ENCODE measurements at regions not wholly inside any gene's neighbourhood (a gene's known extent, or its start where the extent isn't known, plus 50 kb on each side); places are given as distances from the start of the nearest gene placed in this dataset.

- Histone ChIP-seq H3K9me3 (replicated peaks in 1 of 2; ENCODE audit: control insufficient read depth in 1 of 2, insufficient read depth in 1 of 2, low read length in 2 of 2) (no peaks in the 10 kb centered on the region), H3K4me2 (replicated peaks; ENCODE audit: extremely low read depth, low read length, poor library complexity, severe bottlenecking) (no peak overlapping the region), H3K27ac (ENCODE audit: low read depth in 1 of 2, low read length in 2 of 2) (no peak overlapping the region), H3K79me2 (ENCODE audit: insufficient read depth, low read length) (no peaks in the 10 kb centered on the region), H3K9ac (ENCODE audit: insufficient read depth, low read length, poor library complexity, severe bottlenecking) (no peak overlapping the region), H3K36me3 (replicated peaks in 1 of 2; ENCODE audit: control insufficient read depth in 1 of 2, insufficient read depth in 2 of 2, low read length in 2 of 2) (no peaks in the 10 kb centered on the region), H3K4me3 (replicated peaks in 1 of 3; ENCODE audit: low read depth in 2 of 3, low read length in 3 of 3) (no peak overlapping the region), H3K4me1 (ENCODE audit: control insufficient read depth in 1 of 2, insufficient read depth in 2 of 2, low read length in 2 of 2) (no peaks in the 10 kb centered on the region), H4K20me1 (ENCODE audit: insufficient read depth, low read length) (no peaks in the 10 kb centered on the region), H2AFZ (ENCODE audit: insufficient read depth, low read depth, low read length, poor library complexity, severe bottlenecking) (no peak overlapping the region), H3K27me3 (ENCODE audit: control insufficient read depth in 2 of 2, insufficient read depth in 2 of 2, low read length in 2 of 2) (no peaks in the 10 kb centered on the region)
- H3K27ac Mint-ChIP-seq: no peak overlapping the region
- intact Hi-C loops (cut with micrococcal nuclease): no loop called here
- TF ChIP-seq CTCF (IDR thresholded peaks at IDR 0.05): no peak
- H3K36me3 Mint-ChIP-seq: no peaks in the 10 kb centered on the region
- peaks cover 5% of the 10 kb centered on the region for H3K4me1 Mint-ChIP-seq
- peaks cover 2 to 7% (median 3%) of the 10 kb centered on the region in 3 donors for H3K27me3 Mint-ChIP-seq (ENCODE audit: low read depth in 3 of 3)
- no peak for DNase-seq
- WGBS (ENCODE audit: insufficient coverage): 100% methylated on average over 1 of the region's 1 CpG
- no peak overlapping the region for H3K4me3 Mint-ChIP-seq
- H3K9me3 Mint-ChIP-seq: peaks cover 0 to 15% (median 8%) of the 10 kb centered on the region in 7 donors
Observed at GRCh38 chr17:15039366-15039765, 225.8 kb downstream of the PMP22 start.

- H3K4me3 ChIP-seq (replicated peaks in 1 of 3; ENCODE audit: low read depth in 2 of 3, low read length in 3 of 3): no peak overlapping the region
- no peak overlapping the region for H3K9ac ChIP-seq (ENCODE audit: insufficient read depth, low read length, poor library complexity, severe bottlenecking)
- H3K4me1 Mint-ChIP-seq: peaks cover 5% of the 10 kb centered on the region
- no peaks in the 10 kb centered on the region for H3K27me3 ChIP-seq (ENCODE audit: control insufficient read depth in 2 of 2, insufficient read depth in 2 of 2, low read length in 2 of 2)
- intact Hi-C loops (cut with micrococcal nuclease): no loop called here
- no peaks in the 10 kb centered on the region for H3K36me3 ChIP-seq (replicated peaks in 1 of 2; ENCODE audit: control insufficient read depth in 1 of 2, insufficient read depth in 2 of 2, low read length in 2 of 2)
- no peak overlapping the region for H3K4me2 ChIP-seq (replicated peaks; ENCODE audit: extremely low read depth, low read length, poor library complexity, severe bottlenecking)
- TF ChIP-seq CTCF (IDR thresholded peaks at IDR 0.05): no peak
- peaks cover 2 to 7% (median 3%) of the 10 kb centered on the region in 3 donors for H3K27me3 Mint-ChIP-seq (ENCODE audit: low read depth in 3 of 3)
- H3K79me2 ChIP-seq (ENCODE audit: insufficient read depth, low read length): no peaks in the 10 kb centered on the region
- H3K4me3 Mint-ChIP-seq: no peak overlapping the region
- no peak overlapping the region for H2AFZ ChIP-seq (ENCODE audit: insufficient read depth, low read depth, low read length, poor library complexity, severe bottlenecking)
- no peak for DNase-seq
- no peaks in the 10 kb centered on the region for H3K9me3 ChIP-seq (replicated peaks in 1 of 2; ENCODE audit: control insufficient read depth in 1 of 2, insufficient read depth in 1 of 2, low read length in 2 of 2)
- H3K27ac Mint-ChIP-seq: no peak overlapping the region
- H4K20me1 ChIP-seq (ENCODE audit: insufficient read depth, low read length): no peaks in the 10 kb centered on the region
- H3K9me3 Mint-ChIP-seq: peaks cover 0 to 13% (median 6%) of the 10 kb centered on the region in 7 donors
- H3K27ac ChIP-seq (ENCODE audit: low read depth in 1 of 2, low read length in 2 of 2): no peak overlapping the region
- no peaks in the 10 kb centered on the region for H3K4me1 ChIP-seq (ENCODE audit: control insufficient read depth in 1 of 2, insufficient read depth in 2 of 2, low read length in 2 of 2)
- no peaks in the 10 kb centered on the region for H3K36me3 Mint-ChIP-seq
- 85% methylated on average over 2 of the region's 5 CpGs for WGBS (ENCODE audit: insufficient coverage)
Observed at GRCh38 chr17:15038656-15039055, 226.5 kb downstream of the PMP22 start.
